Lower leg skin (tissue), 3 donors: ENCODE measurements at regions not wholly inside any gene's neighbourhood (a gene's known extent, or its start where the extent isn't known, plus 50 kb on each side); places are given as distances from the start of the nearest gene placed in this dataset.

Source experiments
- CTCF ChIP-seq, 3 donors: fragments of 450-650 bp; IDR thresholded peaks; one replicate each; pipeline ENCODE4 v1.5.1; 2016; ENCODE audit warnings: antibody characterized with exemption in 3 of 3, mild to moderate bottlenecking in 3 of 3, moderate library complexity in 2 of 3
- POLR2A ChIP-seq, 2 donors: fragments of 450-650 bp; IDR thresholded peaks; one replicate each; pipeline ENCODE4 v1.6.1; 2016 to 2017; ENCODE audit warnings: antibody characterized with exemption in 2 of 2, mild to moderate bottlenecking in 1 of 2, moderate library complexity in 1 of 2

- TF ChIP-seq POLR2A (IDR thresholded peaks at IDR 0.05), result no peak
- no peak for TF ChIP-seq CTCF (IDR thresholded peaks at IDR 0.05)
These were observed 64.5 kb downstream of the BOD1L2 start for GRCh38 chr18:57211412-57211750.
